ENCODE measurements at regions not wholly inside any gene's neighbourhood (a gene's known extent, or its start where the extent isn't known, plus 50 kb on each side); places are given as distances from the start of the nearest gene placed in this dataset.

DNA sequence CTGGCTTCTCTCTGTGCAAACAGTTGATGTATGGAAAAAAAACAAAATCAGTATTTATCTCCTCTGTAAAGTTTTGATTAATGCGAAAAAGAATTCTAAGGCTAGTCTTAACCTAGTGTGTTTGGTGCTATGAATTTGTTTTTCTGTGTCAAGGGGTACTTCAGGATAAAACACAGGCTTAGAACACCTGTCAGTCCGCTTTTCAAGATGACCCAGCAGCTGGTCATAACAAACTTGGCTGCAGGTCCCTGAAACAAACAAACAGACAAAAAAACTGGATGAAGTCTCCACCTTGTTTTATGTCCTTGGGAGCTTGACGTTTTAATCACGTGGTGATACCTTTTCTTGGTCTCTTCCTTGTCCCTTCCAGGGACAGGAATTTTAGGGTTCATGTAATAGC lies 689.3 kb downstream of the UQCRFS1 start:
- TF ChIP-seq, protein P1, sequence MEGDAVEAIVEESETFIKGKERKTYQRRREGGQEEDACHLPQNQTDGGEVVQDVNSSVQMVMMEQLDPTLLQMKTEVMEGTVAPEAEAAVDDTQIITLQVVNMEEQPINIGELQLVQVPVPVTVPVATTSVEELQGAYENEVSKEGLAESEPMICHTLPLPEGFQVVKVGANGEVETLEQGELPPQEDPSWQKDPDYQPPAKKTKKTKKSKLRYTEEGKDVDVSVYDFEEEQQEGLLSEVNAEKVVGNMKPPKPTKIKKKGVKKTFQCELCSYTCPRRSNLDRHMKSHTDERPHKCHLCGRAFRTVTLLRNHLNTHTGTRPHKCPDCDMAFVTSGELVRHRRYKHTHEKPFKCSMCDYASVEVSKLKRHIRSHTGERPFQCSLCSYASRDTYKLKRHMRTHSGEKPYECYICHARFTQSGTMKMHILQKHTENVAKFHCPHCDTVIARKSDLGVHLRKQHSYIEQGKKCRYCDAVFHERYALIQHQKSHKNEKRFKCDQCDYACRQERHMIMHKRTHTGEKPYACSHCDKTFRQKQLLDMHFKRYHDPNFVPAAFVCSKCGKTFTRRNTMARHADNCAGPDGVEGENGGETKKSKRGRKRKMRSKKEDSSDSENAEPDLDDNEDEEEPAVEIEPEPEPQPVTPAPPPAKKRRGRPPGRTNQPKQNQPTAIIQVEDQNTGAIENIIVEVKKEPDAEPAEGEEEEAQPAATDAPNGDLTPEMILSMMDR (IDR thresholded peaks at IDR 0.05; ENCODE audit: extremely low read depth in 1 of 2, insufficient read depth in 1 of 2, low read depth in 1 of 2, low read length in 2 of 2), result no peak
- no peak for TF ChIP-seq POLR2AphosphoS5 (IDR thresholded peaks at IDR 0.05; ENCODE audit: insufficient read depth, low read depth, low read length)
- TF ChIP-seq EZH2 (IDR thresholded peaks at IDR 0.05; ENCODE audit: borderline replicate concordance, low read depth, low read length, severe bottlenecking), result no peak
- TF ChIP-seq POLR2A (IDR thresholded peaks at IDR 0.05; ENCODE audit: low read depth, low read length), result no peak
- TF ChIP-seq JUN (IDR thresholded peaks at IDR 0.05; ENCODE audit: borderline replicate concordance, insufficient read depth, insufficient read length, low read depth), result no peak
- TF ChIP-seq, protein P2, sequence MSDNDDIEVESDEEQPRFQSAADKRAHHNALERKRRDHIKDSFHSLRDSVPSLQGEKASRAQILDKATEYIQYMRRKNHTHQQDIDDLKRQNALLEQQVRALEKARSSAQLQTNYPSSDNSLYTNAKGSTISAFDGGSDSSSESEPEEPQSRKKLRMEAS (IDR thresholded peaks at IDR 0.05; ENCODE audit: insufficient read depth, insufficient read length), result no peak
- TF ChIP-seq GATA2 (IDR thresholded peaks at IDR 0.05; ENCODE audit: insufficient read depth, insufficient read length, low read depth, low read length), result no peak
- TF ChIP-seq FOS (IDR thresholded peaks at IDR 0.05; ENCODE audit: borderline replicate concordance, insufficient read depth, low read length), result no peak

Data from endothelial cell of umbilical vein (primary cell).